ENCODE measurements at regions not wholly inside any gene's neighbourhood (a gene's known extent, or its start where the extent isn't known, plus 50 kb on each side); places are given as distances from the start of the nearest gene placed in this dataset.

GRCh38 chr11:80163441-80163840 is 722.6 kb upstream of the TENM4 start:
- no peak overlapping the region for H3K4me2 ChIP-seq (ENCODE audit: low read length)
- H3K27ac ChIP-seq (ENCODE audit: low read depth, low read length, poor library complexity, severe bottlenecking), result no peak overlapping the region
- no peak for TF ChIP-seq EZH2 (IDR thresholded peaks at IDR 0.05; ENCODE audit: borderline replicate concordance, low read length)
- TF ChIP-seq CTCF (IDR thresholded peaks at IDR 0.05; ENCODE audit: low read length), result no peak
- H3K9ac ChIP-seq (ENCODE audit: low read length), result no peak overlapping the region
- no peaks in the 10 kb centered on the region for H3K9me3 ChIP-seq (ENCODE audit: low read length)
- no peak overlapping the region for H2AFZ ChIP-seq (ENCODE audit: low read length)
- no peaks in the 10 kb centered on the region for H3K36me3 ChIP-seq (ENCODE audit: insufficient read depth, low read length)
- H3K79me2 ChIP-seq (ENCODE audit: insufficient read depth, low read length), result no peaks in the 10 kb centered on the region
- H3K4me3 ChIP-seq (ENCODE audit: low read depth, low read length, poor library complexity, severe bottlenecking), result no peak overlapping the region
- no peaks in the 10 kb centered on the region for H3K9me2 ChIP-seq (ENCODE audit: low read depth, low read length)
- no peaks in the 10 kb centered on the region for H3F3A ChIP-seq (ENCODE audit: insufficient read depth, low read length)
- H4K20me1 ChIP-seq (ENCODE audit: insufficient read depth, low read length), result no peaks in the 10 kb centered on the region
- H3K27me3 ChIP-seq (ENCODE audit: insufficient read depth, low read length), result no peaks in the 10 kb centered on the region
- H3K4me1 ChIP-seq (ENCODE audit: insufficient read depth, low read length, severe bottlenecking), result no peaks in the 10 kb centered on the region

GRCh38 chr11:80163011-80163410 is 722.2 kb upstream of the TENM4 start:
- H3F3A ChIP-seq (ENCODE audit: insufficient read depth, low read length), result no peaks in the 10 kb centered on the region
- H3K4me1 ChIP-seq (ENCODE audit: insufficient read depth, low read length, severe bottlenecking), result no peaks in the 10 kb centered on the region
- no peak overlapping the region for H3K9ac ChIP-seq (ENCODE audit: low read length)
- no peaks in the 10 kb centered on the region for H3K27me3 ChIP-seq (ENCODE audit: insufficient read depth, low read length)
- no peak overlapping the region for H2AFZ ChIP-seq (ENCODE audit: low read length)
- H3K9me3 ChIP-seq (ENCODE audit: low read length), result no peaks in the 10 kb centered on the region
- TF ChIP-seq CTCF (IDR thresholded peaks at IDR 0.05; ENCODE audit: low read length) (no peak), EZH2 (IDR thresholded peaks at IDR 0.05; ENCODE audit: borderline replicate concordance, low read length) (no peak)
- no peaks in the 10 kb centered on the region for H3K79me2 ChIP-seq (ENCODE audit: insufficient read depth, low read length)
- H3K4me3 ChIP-seq (ENCODE audit: low read depth, low read length, poor library complexity, severe bottlenecking), result no peak overlapping the region
- H3K4me2 ChIP-seq (ENCODE audit: low read length), result no peak overlapping the region
- no peaks in the 10 kb centered on the region for H3K36me3 ChIP-seq (ENCODE audit: insufficient read depth, low read length)
- H3K9me2 ChIP-seq (ENCODE audit: low read depth, low read length), result no peaks in the 10 kb centered on the region
- no peak overlapping the region for H3K27ac ChIP-seq (ENCODE audit: low read depth, low read length, poor library complexity, severe bottlenecking)
- H4K20me1 ChIP-seq (ENCODE audit: insufficient read depth, low read length), result no peaks in the 10 kb centered on the region

GRCh38 chr11:80162387-80162786 is 721.6 kb upstream of the TENM4 start:
- no peaks in the 10 kb centered on the region for H3K27me3 ChIP-seq (ENCODE audit: insufficient read depth, low read length)
- TF ChIP-seq EZH2 (IDR thresholded peaks at IDR 0.05; ENCODE audit: borderline replicate concordance, low read length) (no peak), CTCF (IDR thresholded peaks at IDR 0.05; ENCODE audit: low read length) (no peak)
- no peak overlapping the region for H3K9ac ChIP-seq (ENCODE audit: low read length)
- H4K20me1 ChIP-seq (ENCODE audit: insufficient read depth, low read length), result no peaks in the 10 kb centered on the region
- no peak overlapping the region for H3K4me2 ChIP-seq (ENCODE audit: low read length)
- no peaks in the 10 kb centered on the region for H3K9me2 ChIP-seq (ENCODE audit: low read depth, low read length)
- no peak overlapping the region for H2AFZ ChIP-seq (ENCODE audit: low read length)
- no peaks in the 10 kb centered on the region for H3F3A ChIP-seq (ENCODE audit: insufficient read depth, low read length)
- H3K79me2 ChIP-seq (ENCODE audit: insufficient read depth, low read length), result no peaks in the 10 kb centered on the region
- H3K4me3 ChIP-seq (ENCODE audit: low read depth, low read length, poor library complexity, severe bottlenecking), result no peak overlapping the region
- no peaks in the 10 kb centered on the region for H3K36me3 ChIP-seq (ENCODE audit: insufficient read depth, low read length)
- H3K9me3 ChIP-seq (ENCODE audit: low read length), result no peaks in the 10 kb centered on the region
- H3K27ac ChIP-seq (ENCODE audit: low read depth, low read length, poor library complexity, severe bottlenecking), result no peak overlapping the region
- no peaks in the 10 kb centered on the region for H3K4me1 ChIP-seq (ENCODE audit: insufficient read depth, low read length, severe bottlenecking)

Data from OCI-LY1 (cell line).